GM23338 (cell line): ENCODE measurements at regions not wholly inside any gene's neighbourhood (a gene's known extent, or its start where the extent isn't known, plus 50 kb on each side); places are given as distances from the start of the nearest gene placed in this dataset.

Experiments
- ATAC-seq: fragments of 200-7000 bp; cut with Tn5 transposase; 3 replicates; pipeline ENCODE4 v1.9.1; 2020
- DNase-seq: peaks from one replicate; pipeline ENCODE4 v3.0.0-alpha.2; 2015; ENCODE audit warnings: low spot score
- H2AFZ ChIP-seq: fragments of 200-600 bp; sonication (generic); 2 replicates; pipeline ENCODE4 v1.8.0; 2016; ENCODE audit warnings: antibody characterized with exemption, mild to moderate bottlenecking, moderate library complexity
- H3F3A ChIP-seq: fragments of 200-600 bp; sonication (generic); replicated peaks from 2 replicates; pipeline ENCODE4 v1.8.0; 2017; ENCODE audit warnings: antibody characterized with exemption, mixed run types, low read depth
- H3K27ac ChIP-seq: fragments of 200-600 bp; sonication (generic); 2 replicates; pipeline ENCODE4 v1.6.1; 2016; ENCODE audit warnings: low read depth
- H3K27me3 ChIP-seq: fragments of 200-600 bp; sonication (generic); 2 replicates; pipeline ENCODE4 v1.8.0; 2016; ENCODE audit warnings: mild to moderate bottlenecking, mixed run types, moderate library complexity; ENCODE audit not compliant: insufficient read depth
- H3K36me3 ChIP-seq: fragments of 200-600 bp; sonication (generic); 2 replicates; pipeline ENCODE4 v1.8.0; 2016; ENCODE audit warnings: mild to moderate bottlenecking; ENCODE audit not compliant: insufficient read depth
- H3K4me1 ChIP-seq: fragments of 200-600 bp; sonication (generic); 2 replicates; pipeline ENCODE4 v1.8.0; 2016; ENCODE audit warnings: mild to moderate bottlenecking, moderate library complexity; ENCODE audit not compliant: insufficient read depth
- H3K4me2 ChIP-seq: fragments of 200-600 bp; sonication (generic); 2 replicates; pipeline ENCODE4 v1.7.1; 2017; ENCODE audit warnings: mixed run types
- H3K4me3 ChIP-seq: fragments of 200-600 bp; sonication (generic); 2 replicates; pipeline ENCODE4 v1.6.1; 2016; ENCODE audit warnings: mixed run types
- H3K79me2 ChIP-seq: fragments of 200-600 bp; sonication (generic); replicated peaks from 2 replicates; pipeline ENCODE4 v1.8.0; 2017; ENCODE audit warnings: mild to moderate bottlenecking; ENCODE audit not compliant: insufficient read depth
- H3K9me2 ChIP-seq: fragments of 200-600 bp; sonication (generic); 2 replicates; pipeline ENCODE4 v1.8.0; 2017; ENCODE audit not compliant: insufficient read depth
- H4K20me1 ChIP-seq: fragments of 200-600 bp; sonication (generic); replicated peaks from 2 replicates; pipeline ENCODE4 v1.8.0; 2017; ENCODE audit warnings: mild to moderate bottlenecking; ENCODE audit not compliant: insufficient read depth
- H3K27ac Mint-ChIP-seq: 2 replicates; pipeline ENCODE4 v1.8.0; 2020; ENCODE audit warnings: inconsistent platforms, mild to moderate bottlenecking, moderate library complexity, mixed read lengths
- H3K27me3 Mint-ChIP-seq: 3 replicates; pipeline ENCODE4 v1.8.0; 2022; ENCODE audit warnings: low read depth, mild to moderate bottlenecking, moderate library complexity, mixed read lengths, inconsistent platforms; ENCODE audit not compliant: insufficient read depth, poor library complexity
- H3K36me3 Mint-ChIP-seq: 3 replicates; pipeline ENCODE4 v1.8.0; 2021; ENCODE audit warnings: low read depth, mild to moderate bottlenecking, inconsistent platforms, moderate library complexity, mixed read lengths
- H3K4me1 Mint-ChIP-seq: 3 replicates; pipeline ENCODE4 v1.8.0; 2020; ENCODE audit warnings: mild to moderate bottlenecking, inconsistent platforms, mixed read lengths
- H3K4me3 Mint-ChIP-seq: 3 replicates; pipeline ENCODE4 v1.8.0; 2021; ENCODE audit warnings: moderate library complexity, mild to moderate bottlenecking, inconsistent platforms, mixed read lengths
- H3K9me3 Mint-ChIP-seq: 3 replicates; pipeline ENCODE4 v1.8.0; 2020; ENCODE audit warnings: moderate library complexity, mild to moderate bottlenecking, inconsistent platforms, mixed read lengths
- CTCF ChIP-seq, 2 experiments: fragments of 200-600 bp in 1 of 2; sonication (generic) in 1 of 2; conservative IDR thresholded peaks; 2 replicates each; pipeline versions ENCODE4 v1.5.1 to v1.6.1; 2016 to 2017; ENCODE audit warnings: antibody characterized with exemption in 2 of 2, low read depth in 2 of 2, mild to moderate bottlenecking in 2 of 2, moderate library complexity in 1 of 2
- ETS1 ChIP-seq: IDR thresholded peaks from 2 replicates; pipeline ENCODE4 v1.6.1; 2016; ENCODE audit warnings: antibody characterized with exemption
- JUNB ChIP-seq: IDR thresholded peaks from one replicate; pipeline ENCODE4 v1.6.1; 2016; ENCODE audit warnings: antibody characterized with exemption; ENCODE audit not compliant: unreplicated experiment
- NANOG ChIP-seq: IDR thresholded peaks from 2 replicates; pipeline ENCODE4 v1.6.1; 2016; ENCODE audit warnings: antibody characterized with exemption, borderline replicate concordance
- POLR2AphosphoS5 ChIP-seq: IDR thresholded peaks from 2 replicates; pipeline ENCODE4 v1.6.1; 2016; ENCODE audit warnings: antibody characterized with exemption, low read depth
- STAT1 ChIP-seq: IDR thresholded peaks from one replicate; pipeline ENCODE4 v1.6.1; 2016; ENCODE audit warnings: antibody characterized with exemption; ENCODE audit not compliant: unreplicated experiment
- ZNF462 ChIP-seq: fragments of 250-450 bp; sonication (Bioruptor Pico); IDR thresholded peaks from 2 replicates; pipeline ENCODE4 v1.5.0; 2020; ENCODE audit warnings: mild to moderate bottlenecking, moderate library complexity
- TF ChIP-seq, protein P1 (sequence below): IDR thresholded peaks from one replicate; pipeline ENCODE4 v1.6.1; 2018; ENCODE audit warnings: antibody characterized with exemption; ENCODE audit not compliant: unreplicated experiment

- TF ChIP-seq CTCF (conservative IDR thresholded peaks at IDR 0.05; ENCODE audit: low read depth in 2 of 2), result no peak
- TF ChIP-seq POLR2AphosphoS5, result no peak
- no peak for TF ChIP-seq STAT1
- TF ChIP-seq JUNB, result no peak
- no peak for TF ChIP-seq ETS1
- TF ChIP-seq, protein P1, sequence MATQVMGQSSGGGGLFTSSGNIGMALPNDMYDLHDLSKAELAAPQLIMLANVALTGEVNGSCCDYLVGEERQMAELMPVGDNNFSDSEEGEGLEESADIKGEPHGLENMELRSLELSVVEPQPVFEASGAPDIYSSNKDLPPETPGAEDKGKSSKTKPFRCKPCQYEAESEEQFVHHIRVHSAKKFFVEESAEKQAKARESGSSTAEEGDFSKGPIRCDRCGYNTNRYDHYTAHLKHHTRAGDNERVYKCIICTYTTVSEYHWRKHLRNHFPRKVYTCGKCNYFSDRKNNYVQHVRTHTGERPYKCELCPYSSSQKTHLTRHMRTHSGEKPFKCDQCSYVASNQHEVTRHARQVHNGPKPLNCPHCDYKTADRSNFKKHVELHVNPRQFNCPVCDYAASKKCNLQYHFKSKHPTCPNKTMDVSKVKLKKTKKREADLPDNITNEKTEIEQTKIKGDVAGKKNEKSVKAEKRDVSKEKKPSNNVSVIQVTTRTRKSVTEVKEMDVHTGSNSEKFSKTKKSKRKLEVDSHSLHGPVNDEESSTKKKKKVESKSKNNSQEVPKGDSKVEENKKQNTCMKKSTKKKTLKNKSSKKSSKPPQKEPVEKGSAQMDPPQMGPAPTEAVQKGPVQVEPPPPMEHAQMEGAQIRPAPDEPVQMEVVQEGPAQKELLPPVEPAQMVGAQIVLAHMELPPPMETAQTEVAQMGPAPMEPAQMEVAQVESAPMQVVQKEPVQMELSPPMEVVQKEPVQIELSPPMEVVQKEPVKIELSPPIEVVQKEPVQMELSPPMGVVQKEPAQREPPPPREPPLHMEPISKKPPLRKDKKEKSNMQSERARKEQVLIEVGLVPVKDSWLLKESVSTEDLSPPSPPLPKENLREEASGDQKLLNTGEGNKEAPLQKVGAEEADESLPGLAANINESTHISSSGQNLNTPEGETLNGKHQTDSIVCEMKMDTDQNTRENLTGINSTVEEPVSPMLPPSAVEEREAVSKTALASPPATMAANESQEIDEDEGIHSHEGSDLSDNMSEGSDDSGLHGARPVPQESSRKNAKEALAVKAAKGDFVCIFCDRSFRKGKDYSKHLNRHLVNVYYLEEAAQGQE, result no peak
Observed at GRCh38 chr13:50537029-50537428, 306.5 kb downstream of the DLEU7 start (continued).

DNA sequence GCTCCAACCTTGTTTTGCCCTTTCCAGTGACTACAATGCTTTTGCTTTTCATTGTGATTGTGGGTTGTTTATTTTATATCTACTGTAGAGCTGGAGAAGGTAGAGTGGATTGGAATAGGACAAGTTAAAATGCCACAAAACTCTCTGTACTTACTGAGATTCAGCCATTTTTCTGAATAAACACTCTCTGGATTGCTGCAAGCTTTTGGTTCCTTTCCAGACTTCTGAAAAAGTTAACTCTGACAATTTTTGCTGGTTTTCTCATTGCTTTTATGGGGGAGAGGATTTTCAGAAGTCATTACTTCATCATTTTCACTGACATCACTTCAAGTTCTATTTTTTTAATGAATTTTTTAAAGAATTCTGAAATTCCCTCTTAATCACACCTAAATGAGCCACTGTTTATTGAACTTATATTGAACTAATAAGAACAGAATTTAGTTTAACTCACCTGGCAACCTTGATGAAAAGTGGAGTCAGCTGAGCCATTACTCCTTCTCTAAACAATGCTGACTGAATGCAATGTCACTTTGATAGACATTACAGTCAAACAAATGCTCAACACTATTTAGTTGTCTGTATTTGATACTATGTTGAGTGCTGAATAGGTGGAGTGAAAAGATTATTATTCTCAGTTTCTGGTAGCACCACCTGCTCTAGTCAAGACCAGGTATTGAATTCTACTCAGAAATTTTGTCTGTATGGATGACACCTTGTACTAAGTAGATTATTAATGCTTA lies 303.5 kb downstream of the DLEU7 start:
- H3K4me1 Mint-ChIP-seq, result peaks cover 23% of the 10 kb centered on the region
- Histone ChIP-seq H3K4me1 (peaks cover 31% of the 10 kb centered on the region), H3K9me2 (no peaks in the 10 kb centered on the region), H3K79me2 (no peaks in the 10 kb centered on the region), H3K27me3 (no peaks in the 10 kb centered on the region), H4K20me1 (no peaks in the 10 kb centered on the region), H3K36me3 (peaks cover 6% of the 10 kb centered on the region; the same call in 1 of the 2 replicates), H3K4me2 (no peak overlapping the region), H2AFZ (no peak overlapping the region), H3K4me3 (no peak overlapping the region), H3K27ac (no peak overlapping the region), H3F3A (no peaks in the 10 kb centered on the region)
- ATAC-seq (no peak), DNase-seq (no peak)
- H3K27ac Mint-ChIP-seq, result no peak overlapping the region
- no peaks in the 10 kb centered on the region for H3K27me3 Mint-ChIP-seq
- H3K36me3 Mint-ChIP-seq, result peaks cover 26% of the 10 kb centered on the region
- TF ChIP-seq ZNF462 (CRISPR knock-in tag), result no peak
- TF ChIP-seq NANOG, result no peak
- peaks cover 30% of the 10 kb centered on the region for H3K9me3 Mint-ChIP-seq
- no peak overlapping the region for H3K4me3 Mint-ChIP-seq
